BE2C (cell line): ENCODE measurements at regions not wholly inside any gene's neighbourhood (a gene's known extent, or its start where the extent isn't known, plus 50 kb on each side); places are given as distances from the start of the nearest gene placed in this dataset.
"Not testable (repeated sequence)": the region's sequence is repeated elsewhere in the genome, so short reads cannot be mapped to it uniquely, and the experiment has no call there.

ENCODE experiments used
- DNase-seq: peaks from one replicate; pipeline ENCODE4 v3.0.0-alpha.2; 2020
- H3K27me3 ChIP-seq: fragments of 250-450 bp; sonication (Bioruptor Pico); 2 replicates; pipeline ENCODE4 v1.5.1; 2020; ENCODE audit warnings: mild to moderate bottlenecking
- H3K36me3 ChIP-seq: fragments of 250-450 bp; sonication (Bioruptor Pico); 2 replicates; pipeline ENCODE4 v1.5.1; 2020; ENCODE audit warnings: mild to moderate bottlenecking
- H3K4me1 ChIP-seq: fragments of 250-450 bp; sonication (Bioruptor Pico); 2 replicates; pipeline ENCODE4 v1.5.1; 2020
- H3K4me3 ChIP-seq: 2 replicates; pipeline ENCODE4 v1.5.1; 2011; ENCODE audit warnings: low read depth, low read length
- H3K9me3 ChIP-seq: fragments of 250-450 bp; sonication (Bioruptor Pico); 2 replicates; pipeline ENCODE4 v1.5.1; 2020
- TF ChIP-seq, protein P1 (sequence below): IDR thresholded peaks from 2 replicates; pipeline ENCODE4 v1.5.1; 2012; ENCODE audit warnings: mild to moderate bottlenecking, low read depth, low read length

DNA sequence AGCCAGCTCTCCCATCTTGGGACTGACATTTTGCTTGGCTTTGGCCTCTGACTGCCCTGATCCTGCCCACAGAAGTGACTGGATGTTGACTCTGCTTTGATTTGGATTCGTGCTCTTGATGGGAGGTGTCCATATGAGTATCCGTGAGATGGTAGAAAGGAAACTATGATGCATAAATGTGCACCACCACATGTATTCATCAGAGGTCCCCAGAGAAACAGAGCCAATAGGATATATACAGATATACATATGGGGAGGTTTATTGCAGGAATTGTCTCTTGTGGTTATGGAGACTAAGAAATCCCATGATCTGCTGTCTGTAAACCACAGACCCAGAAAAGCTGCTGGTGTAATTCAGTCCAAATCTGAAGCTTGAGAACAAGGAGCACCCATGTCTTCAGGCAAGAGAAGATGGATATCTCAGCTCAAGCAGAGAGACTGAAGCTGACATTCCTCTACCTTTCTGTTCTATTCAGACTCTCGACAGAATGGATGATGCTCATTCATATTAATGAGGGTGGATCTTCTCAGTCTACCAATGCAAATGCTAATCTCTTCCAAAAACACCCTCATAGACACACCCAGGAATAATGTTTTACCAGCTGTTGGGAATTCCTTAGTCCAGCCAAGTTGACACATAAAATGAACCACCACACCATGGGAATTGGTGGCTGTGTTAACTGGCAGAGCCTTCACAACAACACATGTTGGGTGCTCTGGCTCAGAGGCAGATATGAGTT lies 390.7 kb downstream of the CCSER2 start:
- no peaks in the 10 kb centered on the region for H3K4me1 ChIP-seq
- TF ChIP-seq, protein P1, sequence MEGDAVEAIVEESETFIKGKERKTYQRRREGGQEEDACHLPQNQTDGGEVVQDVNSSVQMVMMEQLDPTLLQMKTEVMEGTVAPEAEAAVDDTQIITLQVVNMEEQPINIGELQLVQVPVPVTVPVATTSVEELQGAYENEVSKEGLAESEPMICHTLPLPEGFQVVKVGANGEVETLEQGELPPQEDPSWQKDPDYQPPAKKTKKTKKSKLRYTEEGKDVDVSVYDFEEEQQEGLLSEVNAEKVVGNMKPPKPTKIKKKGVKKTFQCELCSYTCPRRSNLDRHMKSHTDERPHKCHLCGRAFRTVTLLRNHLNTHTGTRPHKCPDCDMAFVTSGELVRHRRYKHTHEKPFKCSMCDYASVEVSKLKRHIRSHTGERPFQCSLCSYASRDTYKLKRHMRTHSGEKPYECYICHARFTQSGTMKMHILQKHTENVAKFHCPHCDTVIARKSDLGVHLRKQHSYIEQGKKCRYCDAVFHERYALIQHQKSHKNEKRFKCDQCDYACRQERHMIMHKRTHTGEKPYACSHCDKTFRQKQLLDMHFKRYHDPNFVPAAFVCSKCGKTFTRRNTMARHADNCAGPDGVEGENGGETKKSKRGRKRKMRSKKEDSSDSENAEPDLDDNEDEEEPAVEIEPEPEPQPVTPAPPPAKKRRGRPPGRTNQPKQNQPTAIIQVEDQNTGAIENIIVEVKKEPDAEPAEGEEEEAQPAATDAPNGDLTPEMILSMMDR = no peak
- no peaks in the 10 kb centered on the region; the same call in 1 of the 2 replicates for H3K27me3 ChIP-seq
- H3K36me3 ChIP-seq = no peaks in the 10 kb centered on the region
- H3K4me3 ChIP-seq = no peak overlapping the region
- no peak for DNase-seq
- no peaks in the 10 kb centered on the region for H3K9me3 ChIP-seq

DNA sequence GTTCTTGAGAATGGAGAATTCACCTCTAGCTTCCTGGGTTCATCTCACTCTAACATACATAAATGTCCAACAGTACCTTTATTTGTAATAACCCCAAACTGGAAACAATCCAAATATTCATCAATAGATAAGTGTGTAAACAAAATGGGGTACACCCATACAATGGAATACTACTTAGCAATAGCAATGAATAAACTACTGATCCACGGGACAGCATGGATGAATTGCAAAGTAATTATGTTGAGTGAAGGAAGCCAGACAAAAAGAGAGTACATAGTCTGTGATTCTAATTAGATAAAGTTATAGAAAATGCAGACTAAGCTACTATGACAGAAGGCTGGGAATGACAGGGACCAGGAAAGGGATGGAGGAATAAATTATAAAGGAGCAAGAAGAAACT lies 391.3 kb downstream of the CCSER2 start:
- H3K4me1 ChIP-seq = no peaks in the 10 kb centered on the region
- no peaks in the 10 kb centered on the region for H3K9me3 ChIP-seq
- TF ChIP-seq, protein P1 = no peak
- DNase-seq = no peak
- no peak overlapping the region for H3K4me3 ChIP-seq
- H3K27me3 ChIP-seq = no peaks in the 10 kb centered on the region; the same call in 1 of the 2 replicates
- H3K36me3 ChIP-seq = no peaks in the 10 kb centered on the region

DNA sequence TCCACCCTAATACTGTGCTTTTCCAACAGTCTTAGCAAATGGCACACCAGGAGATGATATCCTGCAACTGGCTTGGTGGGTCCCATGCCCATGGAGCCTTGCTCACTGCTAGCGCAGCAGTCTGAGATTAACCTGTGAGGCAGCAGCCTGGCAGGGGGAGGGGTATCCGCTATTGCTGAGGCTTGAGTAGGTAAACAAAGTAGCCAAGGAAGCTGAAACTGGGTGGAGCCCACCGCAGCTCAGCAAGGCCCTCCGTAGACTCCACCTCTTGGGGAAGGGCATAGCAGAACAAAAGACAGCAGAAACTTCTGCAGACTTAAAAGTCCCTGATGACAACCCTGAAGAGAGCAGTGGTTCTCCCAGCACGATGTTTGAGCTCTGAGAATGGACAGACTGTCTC lies 399.0 kb downstream of the CCSER2 start:
- Histone ChIP-seq H3K4me3 (no peak overlapping the region), H3K27me3 (no peaks in the 10 kb centered on the region; the same call in 1 of the 2 replicates), H3K4me1 (no peaks in the 10 kb centered on the region), H3K9me3 (no peaks in the 10 kb centered on the region), H3K36me3 (no peaks in the 10 kb centered on the region)
- DNase-seq = no peak
- TF ChIP-seq, protein P1 = no peak

DNA sequence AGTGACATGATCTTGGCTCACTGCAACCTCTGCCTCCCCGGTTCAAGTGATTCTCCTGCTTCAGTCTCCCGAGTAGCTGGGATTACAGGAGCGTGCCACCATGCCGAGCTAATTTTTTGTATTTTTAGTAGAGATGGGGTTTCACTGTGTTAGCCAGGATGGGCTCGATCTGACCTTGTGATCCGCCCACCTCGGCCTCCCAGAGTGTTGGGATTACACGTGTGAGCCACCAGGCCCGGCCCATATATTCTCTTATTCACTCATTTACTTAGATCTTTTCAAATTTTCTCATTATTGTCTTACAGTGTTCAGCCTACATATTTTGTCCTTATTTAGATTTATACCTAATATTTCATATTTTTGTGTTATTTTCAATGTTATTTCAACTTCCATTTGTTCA lies 410.7 kb downstream of the CCSER2 start:
- not testable (repeated sequence) for H3K4me3 ChIP-seq, H3K27me3 ChIP-seq, DNase-seq, H3K9me3 ChIP-seq, H3K4me1 ChIP-seq, H3K36me3 ChIP-seq

DNA sequence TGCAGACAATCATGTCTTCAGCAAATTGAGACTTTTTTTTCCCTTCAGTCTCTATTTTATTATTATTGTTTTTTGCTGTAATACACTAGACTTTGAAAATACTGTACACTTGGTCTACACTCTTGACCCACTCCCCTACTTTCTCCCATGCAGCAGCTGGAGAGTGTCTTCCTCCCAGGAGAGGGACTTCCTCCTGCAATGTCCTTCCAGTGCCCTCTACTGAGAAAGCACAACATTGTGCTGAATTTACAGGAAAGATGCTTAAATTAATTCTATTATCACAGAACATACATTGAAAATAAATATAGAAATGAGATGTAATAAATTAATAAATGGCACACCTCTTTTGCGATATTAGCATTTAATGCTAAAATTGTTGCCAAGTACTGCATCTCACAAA lies 411.3 kb downstream of the CCSER2 start:
- no peaks in the 10 kb centered on the region for H3K27me3 ChIP-seq
- H3K4me1 ChIP-seq = no peaks in the 10 kb centered on the region
- TF ChIP-seq, protein P1 = no peak
- H3K4me3 ChIP-seq = no peak overlapping the region
- no peak for DNase-seq
- no peaks in the 10 kb centered on the region for H3K9me3 ChIP-seq
- H3K36me3 ChIP-seq = no peaks in the 10 kb centered on the region

DNA sequence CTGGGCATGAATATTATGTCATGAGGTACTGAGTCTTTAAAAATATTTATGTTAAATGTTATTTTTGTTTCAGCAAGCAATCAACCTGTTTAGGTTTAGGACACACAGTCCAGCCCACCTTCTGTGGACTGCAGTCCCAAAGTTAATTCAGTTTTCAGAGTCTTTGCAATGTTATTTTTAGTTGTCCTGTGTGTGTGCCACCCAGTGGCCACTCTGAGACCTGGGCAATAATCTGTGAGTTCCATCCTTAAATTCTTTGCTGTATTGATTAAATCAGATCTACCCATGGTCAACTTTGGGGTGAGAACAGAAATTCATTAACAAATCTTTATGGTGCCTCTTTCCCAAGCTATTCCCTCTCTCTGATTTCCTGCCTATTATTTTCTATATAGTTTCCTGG lies 415.1 kb downstream of the CCSER2 start:
- TF ChIP-seq, protein P1 = peak; percentile 52
- Histone ChIP-seq H3K4me1 (no peaks in the 10 kb centered on the region), H3K36me3 (no peaks in the 10 kb centered on the region), H3K27me3 (no peaks in the 10 kb centered on the region), H3K9me3 (no peaks in the 10 kb centered on the region), H3K4me3 (no peak overlapping the region)
- DNase-seq = no peak
